DMS153 treated with DMSO at 0.1 percent for 48 hours (cell line): ENCODE measurements at regions not wholly inside any gene's neighbourhood (a gene's known extent, or its start where the extent isn't known, plus 50 kb on each side); places are given as distances from the start of the nearest gene placed in this dataset.
A peak's percentile ranks its signal among the peaks of the same experiment; 100 is the strongest.
"Not testable (repeated sequence)": the region's sequence is repeated elsewhere in the genome, so short reads cannot be mapped to it uniquely, and the experiment has no call there.

Experiments
- DNase-seq: peaks from one replicate; lab custom pipeline; 2025; ENCODE audit not compliant: unreplicated experiment; lab: John Stamatoyannopoulos, UW

DNA sequence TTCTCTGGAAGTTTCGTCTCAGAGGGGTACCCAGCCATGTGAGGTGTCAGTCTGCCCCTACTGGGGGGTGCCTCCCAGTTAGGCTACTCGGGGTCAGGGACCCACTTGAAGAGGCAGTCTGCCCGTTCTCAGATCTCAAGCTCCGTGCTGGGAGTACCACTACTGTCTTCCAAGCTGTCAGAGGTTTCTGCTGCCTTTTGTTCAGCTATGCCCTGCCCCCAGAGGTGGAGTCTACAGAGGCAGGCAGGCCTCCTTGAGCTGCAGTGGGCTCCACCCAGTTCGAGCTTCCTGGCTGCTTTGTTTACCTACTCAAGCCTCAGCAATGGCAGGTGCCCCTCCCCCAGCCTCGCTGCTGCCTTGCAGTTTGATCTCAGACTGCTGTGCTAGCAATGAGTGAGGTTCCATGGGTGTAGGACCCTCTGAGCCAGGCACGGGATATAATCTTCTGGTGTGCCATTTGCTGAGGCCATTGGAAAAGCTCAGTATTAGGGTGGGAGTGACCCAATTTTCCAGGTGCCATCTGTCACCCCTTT lies 71.0 kb upstream of the SH3GLB1 start:
- not testable (repeated sequence) for DNase-seq

DNA sequence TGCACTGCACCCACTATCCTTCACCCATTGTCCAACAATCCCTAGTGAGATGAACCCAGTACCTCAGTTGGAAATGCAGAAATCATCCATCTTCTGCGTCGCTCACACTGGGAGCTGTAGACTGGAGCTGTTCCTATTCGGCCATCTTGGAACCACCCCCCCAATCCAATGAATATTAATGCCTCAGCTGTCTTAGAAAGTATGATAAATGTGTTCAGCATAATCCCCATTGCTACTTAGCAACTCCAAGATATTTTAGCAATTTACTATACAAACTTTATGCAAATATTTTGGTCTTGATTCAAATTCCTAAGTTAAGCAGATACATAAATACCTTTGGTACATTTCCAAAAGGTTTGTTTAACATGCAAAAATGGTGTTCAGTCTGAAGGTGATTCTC lies 70.5 kb upstream of the SH3GLB1 start:
- no peak for DNase-seq

DNA sequence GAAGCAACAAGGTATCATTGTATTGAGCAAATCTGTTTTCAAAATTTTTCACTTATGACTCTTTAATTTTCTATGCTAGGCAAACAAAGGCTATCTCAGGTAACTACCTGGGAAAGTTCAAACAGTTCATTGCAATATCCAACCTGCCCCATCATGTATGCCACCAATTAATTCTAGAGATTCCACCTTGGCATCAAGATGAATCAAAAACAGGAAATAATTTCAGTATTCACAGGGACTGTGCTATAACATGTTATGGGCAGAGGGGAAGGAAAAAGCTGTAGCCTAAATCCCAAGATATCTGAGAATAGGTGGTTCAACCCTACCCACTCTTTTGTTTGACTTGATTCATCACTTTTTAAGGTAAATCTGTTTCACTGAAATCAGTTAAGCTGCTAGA lies 67.5 kb upstream of the SH3GLB1 start:
- DNase-seq: no peak

DNA sequence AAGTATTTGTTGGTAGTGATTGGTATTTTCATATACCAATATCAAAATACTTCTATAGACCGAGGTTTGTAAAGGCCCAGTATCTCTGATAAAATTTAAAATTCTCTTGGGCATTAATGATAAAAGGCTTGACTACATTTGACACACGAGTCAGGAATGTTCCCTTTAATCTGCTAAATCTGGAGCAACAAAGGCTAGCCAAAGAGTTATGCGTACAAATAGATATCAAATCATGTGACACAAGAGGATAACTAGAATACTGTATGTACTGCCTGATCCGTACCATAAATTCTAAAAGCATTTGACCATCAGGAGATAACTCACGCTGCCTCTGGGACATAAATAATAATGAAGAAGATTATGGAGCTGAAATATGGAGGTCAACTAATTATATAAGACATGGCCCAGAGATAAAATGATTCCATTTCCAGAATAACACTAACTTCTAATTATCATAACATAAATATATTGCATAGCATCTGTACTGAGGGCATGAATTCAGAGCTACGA lies 64.2 kb upstream of the SH3GLB1 start:
- DNase-seq: no peak

DNA sequence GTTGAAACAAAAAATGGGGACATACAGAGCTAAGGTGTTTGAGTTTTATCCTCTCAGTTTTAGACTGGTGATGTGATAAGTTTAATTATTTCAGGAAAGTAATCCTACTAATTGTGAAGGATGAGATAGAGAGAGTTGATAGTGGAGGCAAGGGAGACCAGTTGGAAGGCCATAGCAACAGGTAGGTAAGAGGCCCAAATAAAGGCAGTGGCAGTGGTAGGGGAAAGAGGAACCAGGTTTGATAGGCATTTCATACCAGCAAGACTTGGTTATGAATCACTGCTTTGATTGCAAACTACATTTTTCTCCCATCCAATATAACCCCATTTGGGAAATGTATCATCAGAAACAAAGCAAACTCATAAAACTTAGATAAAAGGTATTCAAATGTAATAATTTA lies 63.1 kb upstream of the SH3GLB1 start:
- no peak for DNase-seq

DNA sequence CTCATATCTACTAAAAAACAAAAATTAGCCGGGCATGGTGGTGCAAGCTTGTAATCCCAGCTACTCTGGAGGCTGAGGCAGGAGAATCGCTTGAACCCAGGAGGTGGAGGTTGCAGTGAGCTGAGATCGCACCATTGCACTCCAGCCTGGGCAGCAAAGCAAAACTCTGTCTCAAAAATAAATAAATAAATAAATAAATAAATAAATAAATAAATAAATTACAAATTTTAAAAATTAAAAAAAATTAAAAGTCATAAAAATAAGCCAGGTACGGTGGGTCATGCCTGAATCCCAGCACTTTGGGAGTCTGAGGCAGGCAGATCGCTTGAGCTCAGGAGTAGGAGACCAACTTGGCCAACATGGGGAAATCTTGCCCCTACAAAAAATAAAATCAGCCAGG lies 59.7 kb upstream of the SH3GLB1 start:
- not testable (repeated sequence) for DNase-seq

DNA sequence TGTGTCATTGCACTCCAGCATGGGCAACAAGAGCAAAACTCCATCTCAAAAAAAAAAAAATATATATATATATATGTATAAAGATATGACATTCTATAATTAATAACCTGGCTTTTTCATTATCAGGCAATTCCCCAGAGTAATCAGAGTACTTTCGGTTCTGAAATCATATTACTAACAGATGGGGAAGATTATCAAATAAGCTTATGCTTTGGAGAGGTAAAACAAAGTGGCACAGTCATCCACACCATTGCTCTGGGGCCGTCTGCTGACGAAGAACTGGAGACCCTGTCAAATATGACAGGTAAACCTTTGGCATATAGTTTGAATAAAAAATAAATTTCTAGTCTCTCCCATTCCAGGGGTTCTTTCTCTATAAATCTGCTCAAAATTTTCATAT lies 58.5 kb upstream of the SH3GLB1 start:
- no peak for DNase-seq

DNA sequence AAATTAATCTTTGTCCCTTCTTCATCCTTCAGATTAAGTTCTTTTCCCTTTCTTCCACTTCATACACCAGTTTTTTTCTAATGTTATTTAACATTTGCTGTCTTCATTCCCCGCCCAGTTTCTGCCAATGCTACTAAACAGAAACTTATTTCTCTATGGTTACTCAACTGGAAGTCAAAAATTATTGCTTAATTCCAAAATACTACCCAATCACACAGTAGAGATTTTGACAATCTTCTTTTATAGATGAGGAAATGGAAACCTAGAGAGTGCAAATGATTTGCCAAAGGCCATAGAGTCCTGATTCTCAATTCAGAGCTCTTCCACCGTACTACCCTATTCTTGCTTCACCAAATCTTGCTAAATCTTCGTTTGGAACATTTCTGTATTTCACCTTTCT lies 58.1 kb upstream of the SH3GLB1 start:
- DNase-seq: no peak

DNA sequence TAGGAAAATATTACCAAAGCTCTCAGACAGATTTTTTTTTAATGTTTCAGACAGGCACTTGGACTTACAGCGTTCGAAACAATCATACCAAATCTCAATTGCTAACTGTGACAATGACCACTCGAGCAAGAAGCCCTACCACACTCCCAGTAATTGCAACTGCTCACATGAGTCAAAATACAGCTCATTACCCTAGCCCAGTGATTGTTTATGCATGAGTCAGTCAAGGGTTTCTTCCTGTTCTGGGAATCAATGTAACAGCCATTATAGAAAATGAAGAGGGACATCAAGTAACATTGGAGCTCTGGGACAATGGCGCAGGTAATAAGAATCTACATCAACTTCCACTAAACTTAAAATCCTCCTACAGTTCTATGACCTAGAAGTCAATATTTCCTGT lies 56.1 kb upstream of the SH3GLB1 start:
- peak; percentile 24 for DNase-seq

DNA sequence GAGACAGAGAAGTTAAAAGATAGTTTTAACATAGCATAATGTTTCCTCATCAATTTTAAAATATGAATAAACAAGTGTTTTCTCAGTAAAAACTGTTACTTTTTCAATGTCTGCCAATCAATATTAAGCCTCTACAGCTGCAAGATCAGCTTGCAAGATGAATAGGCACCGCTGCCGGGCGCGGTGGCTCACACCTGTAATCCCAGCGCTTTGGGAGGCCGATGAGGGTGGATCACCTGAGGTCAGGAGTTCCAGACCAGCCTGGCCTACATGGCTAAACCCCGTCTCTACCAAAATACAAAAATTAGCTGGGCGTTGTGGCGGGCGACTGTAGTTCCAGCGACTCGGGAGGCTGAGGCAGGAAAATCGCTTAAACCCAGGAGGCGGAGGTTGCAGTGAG lies 54.8 kb upstream of the SH3GLB1 start:
- DNase-seq: no peak

DNA sequence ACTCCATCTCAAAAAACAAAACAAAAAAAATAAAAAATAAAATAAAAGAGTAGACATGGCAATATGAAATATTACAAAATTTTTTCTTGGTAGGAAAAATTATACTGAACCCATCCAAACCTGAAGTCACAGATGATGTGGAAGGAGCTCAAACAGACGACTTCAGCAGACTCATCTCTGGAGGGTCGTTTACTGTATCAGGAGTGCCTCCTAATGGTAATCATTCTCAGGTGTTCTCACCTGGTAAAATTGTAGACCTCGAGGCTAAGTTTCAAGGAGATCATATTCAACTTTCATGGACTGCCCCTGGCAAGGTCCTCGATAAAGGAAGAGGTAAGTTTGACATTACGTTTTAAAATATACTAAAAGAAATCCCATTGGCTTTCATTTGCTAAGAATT lies 54.3 kb upstream of the SH3GLB1 start:
- no peak for DNase-seq
